Loucy (cell line): ENCODE measurements at regions not wholly inside any gene's neighbourhood (a gene's known extent, or its start where the extent isn't known, plus 50 kb on each side); places are given as distances from the start of the nearest gene placed in this dataset.
A peak's percentile ranks its signal among the peaks of the same experiment; 100 is the strongest.

Experiments
- H2AFZ ChIP-seq: fragments of 200-600 bp; sonication (generic); 2 replicates; pipeline ENCODE4 v1.6.0; 2016; ENCODE audit warnings: antibody characterized with exemption, mild to moderate bottlenecking, low read length, moderate library complexity
- H3F3A ChIP-seq: fragments of 200-600 bp; 2 replicates; pipeline ENCODE4 v1.6.0; 2016; ENCODE audit warnings: antibody characterized with exemption, low read depth, mild to moderate bottlenecking
- H3K27me3 ChIP-seq: fragments of 200-600 bp; sonication (generic); 2 replicates; pipeline ENCODE4 v1.6.1; 2014; ENCODE audit warnings: low read length, mild to moderate bottlenecking; ENCODE audit not compliant: insufficient read depth, poor library complexity, severe bottlenecking
- H3K36me3 ChIP-seq: fragments of 200-600 bp; sonication (generic); 2 replicates; pipeline ENCODE4 v1.6.1; 2016; ENCODE audit warnings: low read length; ENCODE audit not compliant: insufficient read depth
- H3K4me1 ChIP-seq: fragments of 200-600 bp; sonication (generic); 2 replicates; pipeline ENCODE4 v1.5.1; 2014; ENCODE audit warnings: low read length, mild to moderate bottlenecking; ENCODE audit not compliant: insufficient read depth, poor library complexity, severe bottlenecking
- H3K4me2 ChIP-seq: fragments of 200-600 bp; sonication (generic); 2 replicates; pipeline ENCODE4 v1.6.0; 2014; ENCODE audit warnings: antibody characterized with exemption, low read length, low read depth, mild to moderate bottlenecking; ENCODE audit not compliant: poor library complexity, severe bottlenecking
- H3K4me3 ChIP-seq: fragments of 200-600 bp; sonication (generic); 2 replicates; pipeline ENCODE4 v1.5.1; 2014; ENCODE audit warnings: low read length, mild to moderate bottlenecking, mixed read lengths; ENCODE audit not compliant: poor library complexity, severe bottlenecking
- H3K79me2 ChIP-seq: fragments of 200-600 bp; sonication (generic); 2 replicates; pipeline ENCODE4 v1.6.1; 2014; ENCODE audit warnings: low read length; ENCODE audit not compliant: insufficient read depth
- H3K9ac ChIP-seq: fragments of 200-600 bp; sonication (generic); 2 replicates; pipeline ENCODE4 v1.6.0; 2014; ENCODE audit warnings: mild to moderate bottlenecking, low read depth, low read length, moderate library complexity; ENCODE audit not compliant: poor library complexity, severe bottlenecking
- H3K9me2 ChIP-seq: fragments of 200-600 bp; sonication (generic); replicated peaks from 2 replicates; pipeline ENCODE4 v1.6.1; 2016; ENCODE audit warnings: low read depth, low read length, mixed read lengths
- H3K9me3 ChIP-seq: fragments of 200-600 bp; sonication (generic); 2 replicates; pipeline ENCODE4 v1.6.1; 2014; ENCODE audit warnings: mild to moderate bottlenecking, antibody characterized with exemption, low read length, low read depth; ENCODE audit not compliant: insufficient read depth
- H4K20me1 ChIP-seq: fragments of 200-600 bp; sonication (generic); 2 replicates; pipeline ENCODE4 v1.6.0; 2014; ENCODE audit warnings: antibody characterized with exemption, low read length, mild to moderate bottlenecking; ENCODE audit not compliant: insufficient read depth, poor library complexity, severe bottlenecking
- EZH2phosphoT487 ChIP-seq: fragments of 200-600 bp; IDR thresholded peaks from 2 replicates; pipeline ENCODE4 v1.6.1; 2018; ENCODE audit warnings: antibody characterized with exemption, mild to moderate bottlenecking, moderate library complexity, borderline replicate concordance
- TF ChIP-seq, protein P1 (sequence below): fragments of 200-600 bp; sonication (generic); conservative IDR thresholded peaks from 2 replicates; pipeline ENCODE4 v1.5.1; 2014; ENCODE audit warnings: mild to moderate bottlenecking, antibody characterized with exemption, low read length

GRCh38 chrX:79268788-79269187 lies 98.3 kb downstream of the ITM2A start:
- H3K9me3 ChIP-seq = no peaks in the 10 kb centered on the region
- H4K20me1 ChIP-seq = no peaks in the 10 kb centered on the region
- peak overlapping the region; percentile 21 for H3K4me2 ChIP-seq
- no peak overlapping the region for H2AFZ ChIP-seq
- no peaks in the 10 kb centered on the region for H3F3A ChIP-seq
- H3K9ac ChIP-seq = peak overlapping the region; percentile 36
- peaks cover 4% of the 10 kb centered on the region; the same call in 1 of the 2 replicates for H3K79me2 ChIP-seq
- TF ChIP-seq, protein P1, sequence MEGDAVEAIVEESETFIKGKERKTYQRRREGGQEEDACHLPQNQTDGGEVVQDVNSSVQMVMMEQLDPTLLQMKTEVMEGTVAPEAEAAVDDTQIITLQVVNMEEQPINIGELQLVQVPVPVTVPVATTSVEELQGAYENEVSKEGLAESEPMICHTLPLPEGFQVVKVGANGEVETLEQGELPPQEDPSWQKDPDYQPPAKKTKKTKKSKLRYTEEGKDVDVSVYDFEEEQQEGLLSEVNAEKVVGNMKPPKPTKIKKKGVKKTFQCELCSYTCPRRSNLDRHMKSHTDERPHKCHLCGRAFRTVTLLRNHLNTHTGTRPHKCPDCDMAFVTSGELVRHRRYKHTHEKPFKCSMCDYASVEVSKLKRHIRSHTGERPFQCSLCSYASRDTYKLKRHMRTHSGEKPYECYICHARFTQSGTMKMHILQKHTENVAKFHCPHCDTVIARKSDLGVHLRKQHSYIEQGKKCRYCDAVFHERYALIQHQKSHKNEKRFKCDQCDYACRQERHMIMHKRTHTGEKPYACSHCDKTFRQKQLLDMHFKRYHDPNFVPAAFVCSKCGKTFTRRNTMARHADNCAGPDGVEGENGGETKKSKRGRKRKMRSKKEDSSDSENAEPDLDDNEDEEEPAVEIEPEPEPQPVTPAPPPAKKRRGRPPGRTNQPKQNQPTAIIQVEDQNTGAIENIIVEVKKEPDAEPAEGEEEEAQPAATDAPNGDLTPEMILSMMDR = no peak
- no peak for TF ChIP-seq EZH2phosphoT487
- no peaks in the 10 kb centered on the region for H3K36me3 ChIP-seq
- peaks cover 59% of the 10 kb centered on the region for H3K4me1 ChIP-seq
- H3K9me2 ChIP-seq = no peaks in the 10 kb centered on the region
- no peak overlapping the region for H3K4me3 ChIP-seq
- no peaks in the 10 kb centered on the region for H3K27me3 ChIP-seq

DNA sequence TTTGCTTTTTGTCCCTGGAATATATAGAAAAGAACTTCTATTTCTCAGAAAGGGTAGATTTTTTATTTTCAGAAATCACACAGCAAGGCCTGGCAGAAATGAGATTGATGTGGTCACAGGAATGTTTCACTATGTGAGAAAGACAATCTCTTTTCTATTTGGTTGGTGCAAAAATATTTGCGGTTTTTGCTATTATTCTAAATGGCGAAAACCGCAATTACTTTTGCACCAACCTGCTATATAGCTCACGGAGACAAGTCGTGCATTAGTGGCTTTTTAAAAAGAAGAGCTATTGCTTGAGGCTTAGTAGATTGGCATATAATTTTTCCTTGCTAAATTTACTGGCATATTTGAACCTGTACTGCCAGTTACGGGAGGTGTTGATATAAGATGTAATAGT lies 100.4 kb downstream of the ITM2A start:
- Histone ChIP-seq H3K9me2 (no peaks in the 10 kb centered on the region), H3F3A (no peaks in the 10 kb centered on the region), H3K4me2 (no peak overlapping the region), H3K9me3 (no peaks in the 10 kb centered on the region), H3K27me3 (no peaks in the 10 kb centered on the region), H3K4me1 (peaks cover 70% of the 10 kb centered on the region), H3K79me2 (peaks cover 4% of the 10 kb centered on the region; the same call in 1 of the 2 replicates), H3K36me3 (no peaks in the 10 kb centered on the region), H4K20me1 (no peaks in the 10 kb centered on the region), H3K4me3 (no peak overlapping the region), H2AFZ (no peak overlapping the region), H3K9ac (no peak overlapping the region)
- TF ChIP-seq EZH2phosphoT487 = no peak
- TF ChIP-seq, protein P1 = no peak

DNA sequence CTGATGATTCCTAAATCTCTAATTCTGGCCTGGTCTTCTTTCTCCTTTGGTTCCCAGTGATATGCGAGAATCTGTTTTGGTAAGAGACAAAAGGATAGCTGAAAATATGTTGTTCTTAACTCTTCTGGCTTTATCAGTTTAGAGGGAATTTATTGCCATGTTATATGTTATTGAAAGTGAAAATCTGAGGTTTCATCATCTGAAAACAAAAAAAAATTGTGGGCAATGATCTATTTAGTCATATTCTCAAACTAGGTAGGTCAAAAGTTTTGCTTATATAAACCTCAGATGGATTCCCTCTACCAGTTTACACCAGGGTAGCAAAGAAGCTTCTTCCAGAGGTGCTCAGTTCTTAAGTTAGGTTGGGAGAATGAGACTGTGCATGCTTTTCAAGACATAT lies 103.6 kb downstream of the ITM2A start:
- H4K20me1 ChIP-seq = no peaks in the 10 kb centered on the region

More for the DNA sequence above, 103.6 kb downstream of the ITM2A start:
- H3F3A ChIP-seq = peaks cover 14% of the 10 kb centered on the region
- H3K4me2 ChIP-seq = no peak overlapping the region
- H3K9ac ChIP-seq = peak overlapping the region; percentile 94
- no peaks in the 10 kb centered on the region for H3K79me2 ChIP-seq
- no peaks in the 10 kb centered on the region for H3K9me2 ChIP-seq
- H3K36me3 ChIP-seq = no peaks in the 10 kb centered on the region
- no peaks in the 10 kb centered on the region for H3K27me3 ChIP-seq
- peaks cover 67% of the 10 kb centered on the region for H3K4me1 ChIP-seq
- H2AFZ ChIP-seq = peak overlapping the region; percentile 29
- no peaks in the 10 kb centered on the region for H3K9me3 ChIP-seq
- H3K4me3 ChIP-seq = no peak overlapping the region
- TF ChIP-seq, protein P1 = no peak
- no peak for TF ChIP-seq EZH2phosphoT487
